Right lobe of liver (tissue), 6 donors: ENCODE measurements at regions not wholly inside any gene's neighbourhood (a gene's known extent, or its start where the extent isn't known, plus 50 kb on each side); places are given as distances from the start of the nearest gene placed in this dataset.

Experiments used
- ATAC-seq, 4 donors: fragments of 200-7000 bp; cut with Tn5 transposase; one replicate each; pipeline ENCODE4 v1.9.1; 2020; ENCODE audit warnings: mild to moderate bottlenecking in 4 of 4, moderate library complexity in 4 of 4
- DNase-seq, 3 donors: peaks; one replicate each; pipeline ENCODE4 v3.0.0-alpha.2; 2020
- H3K27ac ChIP-seq, 3 donors: fragments of 200-600 bp; one replicate each; pipeline ENCODE4 v1.8.0; 2022
- H3K27me3 ChIP-seq, 2 donors: fragments of 200-600 bp; one replicate each; pipeline ENCODE4 v1.8.0; 2022
- H3K36me3 ChIP-seq, 4 donors: fragments of 200-600 bp; sonication (generic) in 1 of 4; one replicate each; pipeline versions ENCODE4 v1.5.1 to v1.8.0; 2017 to 2022; ENCODE audit warnings: control low read depth in 1 of 4
- H3K4me1 ChIP-seq, 4 donors: fragments of 200-600 bp; sonication (generic) in 1 of 4; one replicate each; pipeline versions ENCODE4 v1.5.1 to v1.8.0; 2017 to 2022; ENCODE audit warnings: control low read depth in 1 of 4
- H3K4me3 ChIP-seq, 3 donors: fragments of 200-600 bp; one replicate each; pipeline ENCODE4 v1.8.0; 2022
- H3K9me3 ChIP-seq, 4 donors: fragments of 200-600 bp; sonication (generic) in 1 of 4; one replicate each; pipeline versions ENCODE4 v1.5.1 to v1.8.0; 2017 to 2022; ENCODE audit warnings: control low read depth in 1 of 4
- CTCF ChIP-seq, 4 donors: fragments of 200-600 bp in 3 of 4; fragments of 450-650 bp in 1 of 4; IDR thresholded peaks; one replicate each; pipeline versions ENCODE4 v1.5.1 to v1.8.0; 2016 to 2022; ENCODE audit warnings: antibody characterized with exemption in 4 of 4, mild to moderate bottlenecking in 2 of 4
- POLR2A ChIP-seq: fragments of 450-650 bp; IDR thresholded peaks from one replicate; pipeline ENCODE4 v1.6.1; 2017; ENCODE audit warnings: antibody characterized with exemption, mild to moderate bottlenecking
- WGBS: methylation state at CpG from one replicate; pipeline ENCODE4 v1.1.6; 2018; ENCODE audit warnings: low coverage, low lambda C conversion rate; ENCODE audit not compliant: insufficient coverage; ENCODE audit errors: missing lambda C conversion rate; 5-methylcytosine and 5-hydroxymethylcytosine counted together
- intact Hi-C, 2 donors: fragments of 100-400 bp; cut with DNase I; formaldehyde crosslinking; loops; one replicate each; pipeline versions ENCODE4 v1.11.2 to v1.14.1; 2022
- donor health status: DM: no; HTN: yes; CAD: no.
- donor health status: DM: no; HTN: no; CAD: no.
- donor health status: DM: no; HTN: no; CAD: no.
- donor health status: DM: no; HTN: yes; CAD: no.
- donor health status: DM: no; HTN: yes; CAD: no.

GRCh38 chr18:44518666-44519065 lies 162.0 kb upstream of the SETBP1 start:
- H3K4me1 ChIP-seq, result no peaks in the 10 kb centered on the region
- TF ChIP-seq CTCF (IDR thresholded peaks at IDR 0.05) (no peak), POLR2A (no peak)
- ATAC-seq (no peak), DNase-seq (no peak)
- no peak overlapping the region for H3K27ac ChIP-seq
- H3K27me3 ChIP-seq, result no peaks in the 10 kb centered on the region
- intact Hi-C loops, result no loop called here
- no peaks in the 10 kb centered on the region for H3K36me3 ChIP-seq
- no peaks in the 10 kb centered on the region for H3K9me3 ChIP-seq
- no peak overlapping the region for H3K4me3 ChIP-seq
- WGBS, result 25% methylated on average over 1 of the region's 1 CpG

GRCh38 chr18:44520981-44521667 lies 159.6 kb upstream of the SETBP1 start:
- no peak overlapping the region for H3K4me3 ChIP-seq
- no peaks in the 10 kb centered on the region for H3K36me3 ChIP-seq
- intact Hi-C loops, result no loop called here
- H3K4me1 ChIP-seq, result no peaks in the 10 kb centered on the region
- TF ChIP-seq POLR2A, result no peak
- TF ChIP-seq CTCF (IDR thresholded peaks at IDR 0.05), result no peak
- DNase-seq (no peak), ATAC-seq (no peak)
- H3K9me3 ChIP-seq, result no peaks in the 10 kb centered on the region
- H3K27ac ChIP-seq, result no peak overlapping the region
- 36% methylated on average over 3 of the region's 3 CpGs for WGBS
- no peaks in the 10 kb centered on the region for H3K27me3 ChIP-seq

GRCh38 chr18:44521668-44522022 lies 159.0 kb upstream of the SETBP1 start:
- H3K9me3 ChIP-seq, result no peaks in the 10 kb centered on the region
- H3K27me3 ChIP-seq, result no peaks in the 10 kb centered on the region
- ATAC-seq (no peak), DNase-seq (no peak)
- TF ChIP-seq CTCF (IDR thresholded peaks at IDR 0.05), result no peak
- no peak for TF ChIP-seq POLR2A
- no peak overlapping the region for H3K4me3 ChIP-seq
- H3K36me3 ChIP-seq, result no peaks in the 10 kb centered on the region
- intact Hi-C loops, result no loop called here
- H3K27ac ChIP-seq, result no peak overlapping the region
- H3K4me1 ChIP-seq, result no peaks in the 10 kb centered on the region

- H3K4me1 ChIP-seq, result no peaks in the 10 kb centered on the region
- no peak overlapping the region for H3K27ac ChIP-seq
- intact Hi-C loops, result no loop called here
- no peak for DNase-seq
- no peak overlapping the region for H3K4me3 ChIP-seq
- H3K27me3 ChIP-seq, result no peaks in the 10 kb centered on the region
- TF ChIP-seq POLR2A (no peak), CTCF (IDR thresholded peaks at IDR 0.05) (no peak)
- ATAC-seq, result no peak
- H3K36me3 ChIP-seq, result no peaks in the 10 kb centered on the region
- no peaks in the 10 kb centered on the region for H3K9me3 ChIP-seq
Observed at GRCh38 chr18:44526705-44527415, 153.8 kb upstream of the SETBP1 start.
